AG09319 (cell line): ENCODE measurements at regions not wholly inside any gene's neighbourhood (a gene's known extent, or its start where the extent isn't known, plus 50 kb on each side); places are given as distances from the start of the nearest gene placed in this dataset.

Experiments used
- DNase-seq: peaks from one replicate; pipeline ENCODE4 v3.0.0-alpha.2; 2010; ENCODE audit warnings: low read depth; ENCODE audit errors: extremely low read depth
- CTCF ChIP-seq: IDR thresholded peaks from 2 replicates; pipeline ENCODE4 v1.5.1; 2011; ENCODE audit warnings: low read depth, mild to moderate bottlenecking, inconsistent platforms, low read length, moderate library complexity

GRCh38 chr12:43261701-43262100 is 290.3 kb downstream of the ADAMTS20 start:
- DNase-seq, result no peak
- TF ChIP-seq CTCF, result no peak

GRCh38 chr12:43255522-43256111 is 296.4 kb downstream of the ADAMTS20 start:
- TF ChIP-seq CTCF, result no peak
- no peak for DNase-seq

DNA sequence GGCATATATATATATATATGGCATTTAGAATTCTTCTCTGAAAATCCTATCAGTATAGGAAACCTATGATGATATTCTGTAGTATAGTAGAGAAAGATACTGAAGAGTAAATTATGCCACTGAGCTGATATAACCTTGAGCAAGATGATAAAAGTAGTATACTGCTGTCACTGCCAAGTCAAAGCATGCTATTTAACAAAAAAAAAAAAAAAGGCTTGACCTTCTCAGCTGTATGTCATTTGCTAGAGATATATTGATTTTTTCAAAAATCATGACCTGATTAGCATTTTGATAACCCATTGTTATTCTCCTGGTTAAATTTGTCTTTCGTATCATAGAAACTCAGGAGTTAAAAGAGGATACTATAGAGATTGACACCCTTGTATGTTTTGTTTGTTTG is 299.4 kb downstream of the ADAMTS20 start:
- DNase-seq, result no peak
- TF ChIP-seq CTCF, result no peak

- TF ChIP-seq CTCF, result no peak
- no peak for DNase-seq
Measured at GRCh38 chr12:43245947-43246346, 306.1 kb downstream of the ADAMTS20 start.

DNA sequence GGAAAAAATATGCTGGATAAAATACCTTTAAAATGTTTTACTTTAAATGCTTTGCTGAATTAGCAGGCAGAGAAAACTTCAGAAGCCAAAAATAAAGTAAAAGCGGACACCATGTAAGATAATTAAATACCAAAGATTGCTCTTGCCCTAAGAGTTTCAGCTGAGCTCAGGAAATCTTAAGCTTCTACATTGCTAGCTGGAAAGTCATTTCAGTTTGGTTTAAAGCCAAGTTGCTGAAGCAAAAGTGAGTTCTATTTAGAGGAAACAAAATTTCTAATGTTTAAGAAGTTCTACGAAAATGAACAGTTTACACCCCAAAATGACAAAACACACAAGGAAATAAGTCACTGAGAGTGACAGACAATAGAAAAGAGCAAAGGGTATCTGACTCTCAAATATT is 310.0 kb downstream of the ADAMTS20 start:
- TF ChIP-seq CTCF, result no peak
- DNase-seq, result no peak

- TF ChIP-seq CTCF, result no peak
- DNase-seq, result no peak
Measured at GRCh38 chr12:43238281-43238680, 313.7 kb downstream of the ADAMTS20 start.

- TF ChIP-seq CTCF, result no peak
- DNase-seq, result no peak
Measured at GRCh38 chr12:43237238-43237879, 314.6 kb downstream of the ADAMTS20 start.
